ENCODE measurements at regions not wholly inside any gene's neighbourhood (a gene's known extent, or its start where the extent isn't known, plus 50 kb on each side); places are given as distances from the start of the nearest gene placed in this dataset.

DNA sequence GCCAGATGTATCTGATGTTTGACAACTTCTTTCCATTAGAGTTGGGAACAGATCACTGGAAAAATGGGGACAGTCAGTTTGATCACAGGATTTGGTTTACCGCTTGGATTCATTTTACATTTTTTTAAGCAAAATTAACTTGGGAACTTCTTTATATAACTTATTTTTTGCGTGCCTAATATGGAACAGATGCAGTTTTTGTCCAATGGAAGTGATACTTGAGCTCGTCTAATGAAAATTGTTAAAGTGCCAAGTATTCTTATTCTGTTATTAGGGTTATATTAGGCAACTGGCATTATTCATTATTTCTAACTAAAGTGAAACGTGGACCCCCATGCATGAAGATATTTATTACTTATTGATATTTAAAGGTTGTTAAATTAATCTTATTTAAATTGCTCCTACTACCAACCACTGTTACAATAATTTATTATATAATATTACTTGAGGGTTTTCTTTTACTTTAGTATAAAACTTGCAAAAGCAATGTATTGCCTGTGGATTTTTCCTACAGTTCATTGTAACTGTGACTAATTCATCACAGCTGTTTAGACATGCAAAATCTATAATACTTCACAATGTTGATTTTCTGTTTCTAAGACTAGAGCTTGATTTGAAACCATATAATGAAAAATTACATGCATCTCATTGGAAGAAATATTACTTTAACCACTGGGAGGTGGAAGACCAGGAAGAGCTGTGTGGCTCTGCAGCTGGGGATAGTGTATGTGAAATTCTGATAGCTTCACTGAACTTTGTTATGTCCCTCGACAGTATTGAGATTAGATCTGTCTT, 787.3 kb upstream of the WWC1 start:
- H3K4me1 Mint-ChIP-seq (ENCODE audit: low read depth), result no peaks in the 10 kb centered on the region
- no peak for DNase-seq (ENCODE audit: low spot score, unreplicated experiment)
- H3K27ac Mint-ChIP-seq, result no peak overlapping the region
- H3K27me3 Mint-ChIP-seq, result no peaks in the 10 kb centered on the region
- TF ChIP-seq, protein P1, sequence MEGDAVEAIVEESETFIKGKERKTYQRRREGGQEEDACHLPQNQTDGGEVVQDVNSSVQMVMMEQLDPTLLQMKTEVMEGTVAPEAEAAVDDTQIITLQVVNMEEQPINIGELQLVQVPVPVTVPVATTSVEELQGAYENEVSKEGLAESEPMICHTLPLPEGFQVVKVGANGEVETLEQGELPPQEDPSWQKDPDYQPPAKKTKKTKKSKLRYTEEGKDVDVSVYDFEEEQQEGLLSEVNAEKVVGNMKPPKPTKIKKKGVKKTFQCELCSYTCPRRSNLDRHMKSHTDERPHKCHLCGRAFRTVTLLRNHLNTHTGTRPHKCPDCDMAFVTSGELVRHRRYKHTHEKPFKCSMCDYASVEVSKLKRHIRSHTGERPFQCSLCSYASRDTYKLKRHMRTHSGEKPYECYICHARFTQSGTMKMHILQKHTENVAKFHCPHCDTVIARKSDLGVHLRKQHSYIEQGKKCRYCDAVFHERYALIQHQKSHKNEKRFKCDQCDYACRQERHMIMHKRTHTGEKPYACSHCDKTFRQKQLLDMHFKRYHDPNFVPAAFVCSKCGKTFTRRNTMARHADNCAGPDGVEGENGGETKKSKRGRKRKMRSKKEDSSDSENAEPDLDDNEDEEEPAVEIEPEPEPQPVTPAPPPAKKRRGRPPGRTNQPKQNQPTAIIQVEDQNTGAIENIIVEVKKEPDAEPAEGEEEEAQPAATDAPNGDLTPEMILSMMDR (IDR thresholded peaks at IDR 0.05; ENCODE audit: unreplicated experiment), result no peak
- no peaks in the 10 kb centered on the region for H3K36me3 Mint-ChIP-seq (ENCODE audit: insufficient read depth)
- no peak overlapping the region for H3K4me3 Mint-ChIP-seq (ENCODE audit: low read depth)
- no peaks in the 10 kb centered on the region for H3K9me3 Mint-ChIP-seq (ENCODE audit: low read depth)

DNA sequence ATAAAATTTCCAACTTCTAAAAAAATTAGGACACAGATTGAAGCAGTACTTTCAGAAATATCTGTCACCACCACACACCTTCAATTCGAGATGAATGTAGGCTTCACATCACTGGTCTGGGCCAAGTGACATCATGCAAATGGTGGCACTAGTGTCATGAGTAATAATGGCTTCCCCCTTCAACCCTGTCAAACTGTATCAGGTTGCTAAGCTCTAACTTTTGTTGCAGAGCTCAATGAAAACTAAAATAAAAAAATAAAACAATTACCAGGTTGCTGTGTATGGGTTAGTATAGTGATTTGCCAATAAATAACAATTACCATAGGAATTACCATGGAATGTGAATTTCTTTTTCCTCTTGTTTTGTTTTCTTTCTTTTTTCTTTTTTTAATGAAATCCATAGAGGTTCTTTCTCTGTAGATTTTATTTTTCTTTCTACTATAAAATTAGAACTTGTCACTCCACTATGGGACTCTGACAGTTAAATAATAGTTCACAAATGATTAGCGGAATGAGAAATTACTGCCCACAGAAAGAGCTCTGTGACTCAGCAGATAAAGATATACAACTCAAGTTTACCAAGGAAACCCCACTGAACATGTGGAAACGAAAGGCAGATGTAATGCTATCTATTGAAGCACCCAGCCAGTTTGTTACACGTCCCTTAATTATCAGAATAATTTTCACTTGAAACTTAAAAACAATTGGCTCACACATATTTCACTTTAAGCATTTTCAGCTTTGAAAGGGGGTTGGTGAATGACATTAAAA, 783.8 kb upstream of the WWC1 start:
- H3K4me3 Mint-ChIP-seq (ENCODE audit: low read depth), result no peak overlapping the region
- H3K36me3 Mint-ChIP-seq (ENCODE audit: insufficient read depth), result no peaks in the 10 kb centered on the region
- no peaks in the 10 kb centered on the region for H3K9me3 Mint-ChIP-seq (ENCODE audit: low read depth)
- no peak for DNase-seq (ENCODE audit: low spot score, unreplicated experiment)
- H3K27ac Mint-ChIP-seq, result no peak overlapping the region
- peaks cover 3% of the 10 kb centered on the region for H3K27me3 Mint-ChIP-seq
- TF ChIP-seq, protein P1 (IDR thresholded peaks at IDR 0.05; ENCODE audit: unreplicated experiment), result no peak
- peaks cover under 1% of the 10 kb centered on the region for H3K4me1 Mint-ChIP-seq (ENCODE audit: low read depth)

DNA sequence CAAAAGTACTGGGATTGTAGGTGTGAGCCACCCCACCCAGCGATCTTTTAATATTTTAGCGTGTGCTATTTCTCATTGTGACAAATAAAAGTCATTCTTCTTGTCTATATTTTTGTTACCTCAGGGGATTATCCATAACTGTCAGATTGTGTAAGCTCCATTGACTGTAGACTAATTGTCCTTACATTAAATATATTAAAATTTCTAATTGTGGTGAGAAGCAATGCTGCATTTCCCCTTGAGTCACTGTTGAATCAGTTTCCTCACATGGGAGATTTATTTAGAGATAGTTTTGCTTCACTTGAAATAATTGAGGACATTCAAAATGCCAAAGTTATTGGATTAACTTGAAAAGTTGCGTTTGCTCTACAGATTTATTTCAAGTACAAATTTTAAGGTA, 782.4 kb upstream of the WWC1 start:
- no peak overlapping the region for H3K4me3 Mint-ChIP-seq (ENCODE audit: low read depth)
- TF ChIP-seq, protein P1 (IDR thresholded peaks at IDR 0.05; ENCODE audit: unreplicated experiment), result no peak
- no peak overlapping the region for H3K27ac Mint-ChIP-seq
- DNase-seq (ENCODE audit: low spot score, unreplicated experiment), result no peak
- H3K4me1 Mint-ChIP-seq (ENCODE audit: low read depth), result peaks cover 5% of the 10 kb centered on the region
- no peaks in the 10 kb centered on the region for H3K9me3 Mint-ChIP-seq (ENCODE audit: low read depth)
- H3K36me3 Mint-ChIP-seq (ENCODE audit: insufficient read depth), result no peaks in the 10 kb centered on the region
- peaks cover 6% of the 10 kb centered on the region for H3K27me3 Mint-ChIP-seq

DNA sequence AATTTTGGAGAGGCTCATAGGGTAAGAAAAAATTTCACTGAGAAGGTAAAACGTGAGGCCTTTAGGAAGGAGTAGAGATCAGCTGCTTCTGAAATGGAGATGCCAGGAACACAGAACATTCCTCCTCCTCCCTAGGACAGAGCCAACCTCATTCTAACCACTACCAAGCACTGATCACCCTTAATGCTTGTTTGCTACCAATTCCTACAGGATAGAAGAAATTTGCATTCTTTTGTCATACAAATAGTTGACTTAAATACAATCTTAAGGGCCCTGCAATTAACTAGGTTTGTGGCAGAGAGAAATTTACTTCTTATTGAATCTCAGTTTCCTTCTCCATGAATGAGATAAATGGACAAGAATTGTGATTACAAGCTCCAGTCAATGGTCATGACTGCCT, 780.2 kb upstream of the WWC1 start:
- H3K4me1 Mint-ChIP-seq (ENCODE audit: low read depth), result peaks cover 5% of the 10 kb centered on the region
- no peak overlapping the region for H3K27ac Mint-ChIP-seq
- no peak overlapping the region for H3K4me3 Mint-ChIP-seq (ENCODE audit: low read depth)
- no peaks in the 10 kb centered on the region for H3K36me3 Mint-ChIP-seq (ENCODE audit: insufficient read depth)
- TF ChIP-seq, protein P1 (IDR thresholded peaks at IDR 0.05; ENCODE audit: unreplicated experiment), result no peak
- no peak for DNase-seq (ENCODE audit: low spot score, unreplicated experiment)
- H3K27me3 Mint-ChIP-seq, result peaks cover 6% of the 10 kb centered on the region
- no peaks in the 10 kb centered on the region for H3K9me3 Mint-ChIP-seq (ENCODE audit: low read depth)

DNA sequence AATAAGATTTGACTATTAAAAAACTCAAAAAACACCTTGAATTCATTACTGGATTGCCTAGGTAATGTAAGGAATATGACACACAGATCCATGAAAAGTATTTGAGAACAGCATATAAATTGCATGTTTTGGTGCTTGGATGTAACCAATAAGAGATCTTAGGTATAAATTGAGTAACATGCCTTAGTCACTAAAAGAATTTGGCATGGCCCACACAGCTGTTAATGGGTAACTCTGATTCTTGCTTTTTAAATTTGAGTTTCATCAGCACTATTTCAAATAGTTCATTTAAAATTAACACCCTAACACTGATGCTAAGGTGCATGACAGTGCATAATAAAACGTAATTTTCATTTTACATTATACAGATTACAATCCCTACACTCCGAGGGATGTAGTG, 779.3 kb upstream of the WWC1 start:
- H3K9me3 Mint-ChIP-seq (ENCODE audit: low read depth), result no peaks in the 10 kb centered on the region
- H3K4me3 Mint-ChIP-seq (ENCODE audit: low read depth), result no peak overlapping the region
- TF ChIP-seq, protein P1 (IDR thresholded peaks at IDR 0.05; ENCODE audit: unreplicated experiment), result no peak
- no peak overlapping the region for H3K27ac Mint-ChIP-seq
- no peaks in the 10 kb centered on the region for H3K36me3 Mint-ChIP-seq (ENCODE audit: insufficient read depth)
- H3K4me1 Mint-ChIP-seq (ENCODE audit: low read depth), result peaks cover 5% of the 10 kb centered on the region
- DNase-seq (ENCODE audit: low spot score, unreplicated experiment), result no peak
- H3K27me3 Mint-ChIP-seq, result peaks cover 6% of the 10 kb centered on the region
